ENCODE measurements at regions not wholly inside any gene's neighbourhood (a gene's known extent, or its start where the extent isn't known, plus 50 kb on each side); places are given as distances from the start of the nearest gene placed in this dataset.

GRCh38 chr11:33582636-33583325, 117.8 kb downstream of the C11orf91 start:
- TF ChIP-seq CTCF (conservative IDR thresholded peaks at IDR 0.05; ENCODE audit: low read depth, low read length) (no peak), EZH2 (IDR thresholded peaks at IDR 0.05; ENCODE audit: borderline replicate concordance, low read depth, low read length, poor library complexity, severe bottlenecking) (no peak)

Data from A673 (cell line).